ENCODE measurements at regions not wholly inside any gene's neighbourhood (a gene's known extent, or its start where the extent isn't known, plus 50 kb on each side); places are given as distances from the start of the nearest gene placed in this dataset.

DNA sequence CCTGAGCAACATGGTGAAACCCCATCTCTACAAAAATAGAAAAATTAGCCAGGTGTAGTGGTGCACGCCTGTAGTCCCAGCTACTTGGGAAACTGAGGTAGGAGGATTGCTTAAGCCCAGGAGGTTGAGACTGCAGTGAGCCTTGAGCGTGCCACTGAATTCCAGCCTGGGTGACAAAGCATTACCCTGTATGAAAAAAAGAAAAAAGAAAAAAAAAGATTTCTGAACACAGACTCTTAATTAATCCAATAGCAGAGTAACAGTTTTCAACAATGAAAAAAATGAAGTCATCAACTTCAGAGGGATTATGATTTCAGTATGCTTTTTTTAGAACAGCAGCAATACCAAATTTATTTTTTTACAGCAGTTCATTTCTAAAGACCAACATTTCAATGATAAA lies 118.8 kb upstream of the TNPO1 start:
- 81 to 82% methylated on average over 2 of the region's 2 CpGs for WGBS, 2 donors
- TF ChIP-seq, protein P1, sequence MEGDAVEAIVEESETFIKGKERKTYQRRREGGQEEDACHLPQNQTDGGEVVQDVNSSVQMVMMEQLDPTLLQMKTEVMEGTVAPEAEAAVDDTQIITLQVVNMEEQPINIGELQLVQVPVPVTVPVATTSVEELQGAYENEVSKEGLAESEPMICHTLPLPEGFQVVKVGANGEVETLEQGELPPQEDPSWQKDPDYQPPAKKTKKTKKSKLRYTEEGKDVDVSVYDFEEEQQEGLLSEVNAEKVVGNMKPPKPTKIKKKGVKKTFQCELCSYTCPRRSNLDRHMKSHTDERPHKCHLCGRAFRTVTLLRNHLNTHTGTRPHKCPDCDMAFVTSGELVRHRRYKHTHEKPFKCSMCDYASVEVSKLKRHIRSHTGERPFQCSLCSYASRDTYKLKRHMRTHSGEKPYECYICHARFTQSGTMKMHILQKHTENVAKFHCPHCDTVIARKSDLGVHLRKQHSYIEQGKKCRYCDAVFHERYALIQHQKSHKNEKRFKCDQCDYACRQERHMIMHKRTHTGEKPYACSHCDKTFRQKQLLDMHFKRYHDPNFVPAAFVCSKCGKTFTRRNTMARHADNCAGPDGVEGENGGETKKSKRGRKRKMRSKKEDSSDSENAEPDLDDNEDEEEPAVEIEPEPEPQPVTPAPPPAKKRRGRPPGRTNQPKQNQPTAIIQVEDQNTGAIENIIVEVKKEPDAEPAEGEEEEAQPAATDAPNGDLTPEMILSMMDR (IDR thresholded peaks at IDR 0.05): no peak
- no peak for TF ChIP-seq POLR2A (IDR thresholded peaks at IDR 0.05)
- intact Hi-C loops (cut with DNase I; ENCODE audit: low total_unique reads): no loop called here
- no peak for DNase-seq (ENCODE audit: low spot score in 2 of 2)
- no peak overlapping the region for H3K4me3 ChIP-seq (ENCODE audit: low read depth, poor library complexity, severe bottlenecking)

DNA sequence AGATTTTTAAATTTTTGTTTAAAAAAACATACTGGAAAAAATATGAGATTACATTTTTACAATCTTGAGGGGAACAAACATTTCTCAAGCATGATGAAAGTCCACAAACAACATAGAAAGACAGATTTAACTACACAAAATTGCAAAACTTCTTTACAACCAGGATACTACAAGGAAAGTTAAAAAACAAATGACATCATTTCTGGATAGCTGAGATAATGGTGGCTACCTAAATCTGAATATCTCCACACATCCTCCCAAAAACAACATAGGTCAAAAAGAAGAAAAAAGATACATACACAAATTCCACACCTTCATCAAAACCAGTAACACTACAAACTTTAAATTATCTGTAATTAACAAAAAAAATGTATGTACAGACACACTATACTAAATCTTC lies 120.8 kb upstream of the TNPO1 start:
- intact Hi-C loops (cut with DNase I; ENCODE audit: low total_unique reads): no loop called here
- TF ChIP-seq, protein P1 (IDR thresholded peaks at IDR 0.05): no peak
- no peak for TF ChIP-seq POLR2A (IDR thresholded peaks at IDR 0.05)
- DNase-seq (ENCODE audit: low spot score in 2 of 2): no peak
- no peak overlapping the region for H3K4me3 ChIP-seq (ENCODE audit: low read depth, poor library complexity, severe bottlenecking)

DNA sequence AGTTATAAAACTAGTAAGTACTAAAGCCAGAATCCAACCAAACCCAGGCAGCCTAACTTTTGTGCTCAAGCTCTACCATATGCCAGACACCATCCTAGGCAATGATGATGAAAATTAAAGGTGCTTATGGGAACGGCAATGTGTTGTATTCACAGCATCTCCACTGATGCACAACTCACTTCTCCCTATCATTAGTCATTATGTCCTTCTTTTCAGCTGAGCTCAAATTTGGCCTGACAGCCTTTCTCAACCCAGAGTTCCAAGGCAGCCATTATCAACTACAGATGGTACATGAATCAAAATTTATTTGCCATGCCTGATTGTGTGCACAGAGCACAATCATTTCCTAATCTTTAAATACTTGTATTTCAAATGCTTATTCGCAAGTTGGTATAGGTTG lies 121.6 kb upstream of the TNPO1 start:
- no peak overlapping the region for H3K4me3 ChIP-seq (ENCODE audit: low read depth, poor library complexity, severe bottlenecking)
- WGBS, 2 donors: 77 to 78% methylated on average over 2 of the region's 2 CpGs
- intact Hi-C loops (cut with DNase I; ENCODE audit: low total_unique reads): no loop called here
- TF ChIP-seq POLR2A (IDR thresholded peaks at IDR 0.05): no peak
- TF ChIP-seq, protein P1 (IDR thresholded peaks at IDR 0.05): no peak
- DNase-seq (ENCODE audit: low spot score in 2 of 2): no peak

DNA sequence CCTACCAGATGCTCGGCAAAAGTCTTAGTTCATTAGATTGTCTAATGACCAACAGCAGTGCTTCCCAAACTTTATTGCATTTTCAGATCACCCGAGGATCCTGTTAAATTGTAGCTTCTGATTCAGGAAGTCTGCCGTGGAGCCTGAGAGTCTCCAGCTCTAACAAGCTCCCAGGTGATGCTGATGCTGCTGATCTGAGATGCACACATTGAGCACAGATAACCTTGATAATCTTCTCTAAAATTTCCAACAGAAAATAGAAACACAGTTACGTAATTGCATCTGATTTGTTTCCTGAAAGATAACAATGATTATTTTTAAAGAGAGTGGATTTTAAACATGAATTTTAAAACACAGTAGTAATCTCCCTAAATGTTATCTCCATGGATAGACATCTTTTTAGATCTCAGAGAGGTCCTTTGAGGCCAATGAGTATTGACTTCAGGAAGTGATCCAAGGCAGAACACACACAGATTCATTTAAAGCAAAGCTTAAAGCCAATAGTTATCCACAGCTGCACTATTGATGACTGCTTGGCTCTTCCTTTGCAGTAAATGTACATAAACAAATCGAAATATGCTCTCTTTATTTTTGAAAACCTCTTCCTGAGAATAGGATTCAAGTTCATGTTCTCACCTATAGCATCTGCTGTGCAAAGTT lies 122.8 kb upstream of the TNPO1 start:
- 61 to 69% methylated on average over 5 of the region's 5 CpGs for WGBS, 2 donors
- DNase-seq (ENCODE audit: low spot score in 2 of 2): no peak
- H3K4me3 ChIP-seq (ENCODE audit: low read depth, poor library complexity, severe bottlenecking): no peak overlapping the region
- intact Hi-C loops (cut with DNase I; ENCODE audit: low total_unique reads): no loop called here
- TF ChIP-seq, protein P1 (IDR thresholded peaks at IDR 0.05): no peak
- TF ChIP-seq POLR2A (IDR thresholded peaks at IDR 0.05): no peak

DNA sequence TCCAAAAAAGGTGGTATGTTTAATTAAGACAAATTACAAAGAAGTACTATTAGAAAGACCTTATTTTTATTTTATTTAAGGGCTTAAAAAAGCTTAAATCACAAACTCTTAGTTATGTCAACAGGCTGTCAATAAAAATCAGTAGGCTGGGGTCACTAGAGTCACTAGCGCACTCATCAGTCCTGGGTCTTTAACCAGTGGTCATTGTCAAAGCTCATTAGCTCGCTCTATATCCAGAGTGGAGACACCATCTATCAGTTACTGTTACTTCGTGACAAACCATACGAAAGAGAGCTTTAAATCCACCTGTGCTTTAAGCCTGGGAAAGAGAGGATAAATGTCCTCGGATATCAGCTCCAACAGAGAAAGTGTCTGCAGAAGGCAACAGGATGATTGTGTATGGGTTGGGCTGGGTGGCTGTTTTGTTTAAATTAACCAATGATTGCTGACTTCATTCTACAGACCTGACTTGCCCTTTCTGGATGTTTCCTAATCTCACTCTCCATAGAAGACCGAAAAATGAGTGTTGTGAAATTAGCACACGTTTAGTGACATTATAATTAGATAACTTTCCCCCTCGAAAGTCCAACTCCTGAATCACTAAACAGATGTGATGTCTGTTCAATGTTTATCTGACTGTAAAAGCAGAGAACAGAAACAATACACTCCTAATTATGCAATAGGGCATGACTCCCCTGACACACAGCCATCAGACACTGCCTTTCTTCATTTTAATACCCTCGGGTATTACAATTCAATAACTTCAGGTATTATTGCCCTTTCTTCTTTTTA lies 123.6 kb upstream of the TNPO1 start:
- TF ChIP-seq, protein P1 (IDR thresholded peaks at IDR 0.05): no peak
- no peak for TF ChIP-seq POLR2A (IDR thresholded peaks at IDR 0.05)
- intact Hi-C loops (cut with DNase I; ENCODE audit: low total_unique reads): no loop called here
- DNase-seq (ENCODE audit: low spot score in 2 of 2): no peak
- no peak overlapping the region for H3K4me3 ChIP-seq (ENCODE audit: low read depth, poor library complexity, severe bottlenecking)
- WGBS, 2 donors: 68 to 69% methylated on average over 9 of the region's 9 CpGs

Data from lower leg skin (tissue), 4 donors.